KG1 (cell line): ENCODE measurements at regions not wholly inside any gene's neighbourhood (a gene's known extent, or its start where the extent isn't known, plus 50 kb on each side); places are given as distances from the start of the nearest gene placed in this dataset.
"Not testable (repeated sequence)": the region's sequence is repeated elsewhere in the genome, so short reads cannot be mapped to it uniquely, and the experiment has no call there.

Source experiments
- DNase-seq: peaks from one replicate; lab custom pipeline; 2025; lab: John Stamatoyannopoulos, UW

- no peak for DNase-seq
Observed at GRCh38 chr13:76349700-76350099, 536.5 kb downstream of the KCTD12 start.

- no peak for DNase-seq
Observed at GRCh38 chr13:76339649-76340048, 546.6 kb downstream of the KCTD12 start.

GRCh38 chr13:76338003-76338402 lies 548.2 kb downstream of the KCTD12 start:
- DNase-seq, result no peak

- no peak for DNase-seq
Observed at GRCh38 chr13:76336889-76337844, 549.0 kb downstream of the KCTD12 start.

GRCh38 chr13:76335463-76335862 lies 550.7 kb downstream of the KCTD12 start:
- no peak for DNase-seq

GRCh38 chr13:76331943-76332712 lies 554.1 kb downstream of the KCTD12 start:
- peak; percentile 8 for DNase-seq

GRCh38 chr13:76330761-76331160 lies 555.4 kb downstream of the KCTD12 start:
- no peak for DNase-seq

- no peak for DNase-seq
Observed at GRCh38 chr13:76329866-76330580, 556.2 kb downstream of the KCTD12 start.

- no peak for DNase-seq
Observed at GRCh38 chr13:76329004-76329403, 557.2 kb downstream of the KCTD12 start.

GRCh38 chr13:76326343-76326742 lies 559.9 kb downstream of the KCTD12 start:
- DNase-seq, result no peak

- no peak for DNase-seq
Observed at GRCh38 chr13:76319921-76320320, 566.3 kb downstream of the KCTD12 start.

GRCh38 chr13:76316998-76317527 lies 569.1 kb downstream of the KCTD12 start:
- DNase-seq, result no peak

GRCh38 chr13:76314495-76314894 lies 571.7 kb downstream of the KCTD12 start:
- no peak for DNase-seq

- DNase-seq, result no peak
Observed at GRCh38 chr13:76307142-76307541, 579.1 kb downstream of the KCTD12 start.

GRCh38 chr13:76300688-76301087 lies 585.5 kb downstream of the KCTD12 start:
- DNase-seq, result no peak

- no peak for DNase-seq
Observed at GRCh38 chr13:76297331-76297730, 588.9 kb downstream of the KCTD12 start.

GRCh38 chr13:76296751-76297150 lies 589.5 kb downstream of the KCTD12 start:
- no peak for DNase-seq

GRCh38 chr13:76295020-76295419 lies 591.2 kb downstream of the KCTD12 start:
- not testable (repeated sequence) for DNase-seq

GRCh38 chr13:76293751-76294150 lies 592.5 kb downstream of the KCTD12 start:
- no peak for DNase-seq

GRCh38 chr13:76293346-76293745 lies 592.9 kb downstream of the KCTD12 start:
- DNase-seq, result no peak

- DNase-seq, result no peak
Observed at GRCh38 chr13:76292726-76293125, 593.5 kb downstream of the KCTD12 start.

GRCh38 chr13:76292031-76292430 lies 594.2 kb downstream of the KCTD12 start:
- DNase-seq, result no peak
